ENCODE measurements at regions not wholly inside any gene's neighbourhood (a gene's known extent, or its start where the extent isn't known, plus 50 kb on each side); places are given as distances from the start of the nearest gene placed in this dataset.

DNA sequence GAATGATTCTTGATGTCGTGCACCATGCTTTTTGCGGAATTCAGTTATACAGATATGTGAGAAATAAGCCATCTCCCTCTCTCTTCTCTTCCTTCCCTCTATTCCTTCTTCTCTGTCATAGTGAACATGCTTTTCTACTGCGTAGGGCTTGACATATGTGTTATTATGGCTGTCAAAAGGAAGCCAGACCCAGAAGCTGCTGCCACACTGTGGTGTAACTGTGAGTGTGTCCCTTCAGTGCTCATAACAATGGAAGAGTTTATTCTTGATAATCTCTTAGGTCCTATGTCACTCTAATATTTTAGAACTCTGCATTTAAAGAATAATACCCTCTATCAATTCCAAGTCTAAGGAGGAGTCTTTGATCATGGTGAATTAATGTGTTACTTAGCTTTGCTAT lies 208.9 kb upstream of the TMTC4 start:
- no peaks in the 10 kb centered on the region for H3K9me3 ChIP-seq

GRCh38 chr13:100881291-100881864 lies 206.8 kb upstream of the TMTC4 start:
- no peaks in the 10 kb centered on the region for H3K9me3 ChIP-seq
- no peak for ATAC-seq
- no peaks in the 10 kb centered on the region for H3K36me3 ChIP-seq (ENCODE audit: low read depth)
- no peak for TF ChIP-seq CTCF (IDR thresholded peaks at IDR 0.05)
- H3K4me3 ChIP-seq = no peak overlapping the region
- no peaks in the 10 kb centered on the region for H3K4me1 ChIP-seq (ENCODE audit: low read depth)
- DNase-seq = no peak
- intact Hi-C loops (cut with DNase I, micrococcal nuclease) = no loop called here

More for the DNA sequence above, 208.9 kb upstream of the TMTC4 start:
- ATAC-seq (no peak), DNase-seq (no peak)
- no peak for TF ChIP-seq CTCF (IDR thresholded peaks at IDR 0.05)
- Histone ChIP-seq H3K4me3 (no peak overlapping the region), H3K4me1 (ENCODE audit: low read depth) (no peaks in the 10 kb centered on the region), H3K36me3 (ENCODE audit: low read depth) (no peaks in the 10 kb centered on the region)
- intact Hi-C loops (cut with DNase I, micrococcal nuclease) = no loop called here

GRCh38 chr13:100880166-100880565 lies 205.6 kb upstream of the TMTC4 start:
- ATAC-seq (no peak), DNase-seq (no peak)
- Histone ChIP-seq H3K4me1 (ENCODE audit: low read depth) (no peaks in the 10 kb centered on the region), H3K36me3 (ENCODE audit: low read depth) (no peaks in the 10 kb centered on the region), H3K9me3 (no peaks in the 10 kb centered on the region), H3K4me3 (no peak overlapping the region)
- intact Hi-C loops (cut with DNase I, micrococcal nuclease) = no loop called here
- TF ChIP-seq CTCF (IDR thresholded peaks at IDR 0.05) = no peak

DNA sequence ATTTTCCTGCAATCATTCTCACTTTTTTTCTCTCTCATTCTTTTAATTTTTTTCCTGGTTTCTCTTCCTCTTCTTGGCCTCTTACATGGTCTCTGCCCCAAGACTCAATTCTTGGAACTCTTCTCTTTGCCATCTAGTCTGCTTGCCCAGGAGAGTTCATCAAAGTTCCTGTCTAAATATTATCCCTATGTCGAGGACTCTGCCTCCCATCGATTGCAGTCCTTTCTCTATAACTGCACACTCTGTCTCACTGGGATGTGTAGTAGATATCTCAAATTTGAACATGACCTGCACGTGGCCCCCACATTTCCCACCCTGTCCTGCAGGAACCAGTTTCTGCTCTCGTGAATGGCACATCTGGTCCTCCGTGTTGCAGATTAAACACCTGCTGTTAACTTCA lies 204.7 kb upstream of the TMTC4 start:
- no peaks in the 10 kb centered on the region for H3K4me1 ChIP-seq (ENCODE audit: low read depth)
- intact Hi-C loops (cut with DNase I, micrococcal nuclease) = no loop called here
- no peaks in the 10 kb centered on the region for H3K9me3 ChIP-seq
- DNase-seq (no peak), ATAC-seq (no peak)
- no peak for TF ChIP-seq CTCF (IDR thresholded peaks at IDR 0.05)
- no peak overlapping the region for H3K4me3 ChIP-seq
- H3K36me3 ChIP-seq (ENCODE audit: low read depth) = no peaks in the 10 kb centered on the region

GRCh38 chr13:100876044-100876403 lies 201.4 kb upstream of the TMTC4 start:
- TF ChIP-seq CTCF (IDR thresholded peaks at IDR 0.05) = no peak
- H3K4me1 ChIP-seq (ENCODE audit: low read depth) = no peaks in the 10 kb centered on the region
- H3K9me3 ChIP-seq = no peaks in the 10 kb centered on the region
- H3K36me3 ChIP-seq (ENCODE audit: low read depth) = no peaks in the 10 kb centered on the region
- ATAC-seq (no peak), DNase-seq (no peak)
- intact Hi-C loops (cut with DNase I, micrococcal nuclease) = no loop called here
- no peak overlapping the region for H3K4me3 ChIP-seq
